ENCODE measurements at regions not wholly inside any gene's neighbourhood (a gene's known extent, or its start where the extent isn't known, plus 50 kb on each side); places are given as distances from the start of the nearest gene placed in this dataset.

- Histone ChIP-seq H3K9me3 (ENCODE audit: control insufficient read depth in 2 of 3, insufficient read depth in 1 of 3, low read length in 3 of 3) (no peaks in the 10 kb centered on the region), H3K4me1 (ENCODE audit: control insufficient read depth in 2 of 3, insufficient read depth in 2 of 3, low read depth in 1 of 3, low read length in 3 of 3) (no peaks in the 10 kb centered on the region), H3K9ac (ENCODE audit: low read length in 3 of 3) (no peak overlapping the region), H3K27me3 (ENCODE audit: control insufficient read depth, insufficient read depth, low read length) (no peaks in the 10 kb centered on the region), H3K27ac (ENCODE audit: low read depth in 2 of 2, low read length in 2 of 2) (no peak overlapping the region), H3K36me3 (ENCODE audit: control insufficient read depth in 2 of 3, insufficient read depth in 3 of 3, low read length in 3 of 3) (no peaks in the 10 kb centered on the region), H3K4me3 (ENCODE audit: low read length in 3 of 3) (no peak overlapping the region)
- FAIRE-seq (no peak), DNase-seq (peak in 2 of 5 donors; percentile 2 to 4)
- intact Hi-C loops (cut with DNase I) = no loop called here
- TF ChIP-seq CTCF (IDR thresholded peaks at IDR 0.05; ENCODE audit: borderline replicate concordance, extremely low read depth, insufficient read depth) = no peak
Measured at GRCh38 chr14:30482276-30482675, 76.7 kb upstream of the G2E3 start.

GRCh38 chr14:30484201-30484600 is 74.8 kb upstream of the G2E3 start:
- Histone ChIP-seq H3K36me3 (ENCODE audit: control insufficient read depth in 2 of 3, insufficient read depth in 3 of 3, low read length in 3 of 3) (no peaks in the 10 kb centered on the region), H3K9me3 (ENCODE audit: control insufficient read depth in 2 of 3, insufficient read depth in 1 of 3, low read length in 3 of 3) (peaks cover 0 to 4% (median 0%) of the 10 kb centered on the region in 3 donors), H3K27me3 (ENCODE audit: control insufficient read depth, insufficient read depth, low read length) (no peaks in the 10 kb centered on the region), H3K9ac (ENCODE audit: low read length in 3 of 3) (no peak overlapping the region), H3K4me3 (ENCODE audit: low read length in 3 of 3) (no peak overlapping the region), H3K4me1 (ENCODE audit: control insufficient read depth in 2 of 3, insufficient read depth in 2 of 3, low read depth in 1 of 3, low read length in 3 of 3) (no peaks in the 10 kb centered on the region), H3K27ac (ENCODE audit: low read depth in 2 of 2, low read length in 2 of 2) (no peak overlapping the region)
- TF ChIP-seq CTCF (IDR thresholded peaks at IDR 0.05; ENCODE audit: borderline replicate concordance, extremely low read depth, insufficient read depth) = no peak
- DNase-seq = no peak
- no peak for FAIRE-seq
- intact Hi-C loops (cut with DNase I) = no loop called here

- Histone ChIP-seq H3K4me1 (ENCODE audit: control insufficient read depth in 2 of 3, insufficient read depth in 2 of 3, low read depth in 1 of 3, low read length in 3 of 3) (no peaks in the 10 kb centered on the region), H3K27ac (ENCODE audit: low read depth in 2 of 2, low read length in 2 of 2) (no peak overlapping the region), H3K4me3 (ENCODE audit: low read length in 3 of 3) (no peak overlapping the region), H3K9me3 (ENCODE audit: control insufficient read depth in 2 of 3, insufficient read depth in 1 of 3, low read length in 3 of 3) (peaks cover 0 to 4% (median 0%) of the 10 kb centered on the region in 3 donors), H3K9ac (ENCODE audit: low read length in 3 of 3) (no peak overlapping the region), H3K36me3 (ENCODE audit: control insufficient read depth in 2 of 3, insufficient read depth in 3 of 3, low read length in 3 of 3) (no peaks in the 10 kb centered on the region), H3K27me3 (ENCODE audit: control insufficient read depth, insufficient read depth, low read length) (no peaks in the 10 kb centered on the region)
- no peak for FAIRE-seq
- DNase-seq = no peak
- TF ChIP-seq CTCF (IDR thresholded peaks at IDR 0.05; ENCODE audit: borderline replicate concordance, extremely low read depth, insufficient read depth) = no peak
- intact Hi-C loops (cut with DNase I) = no loop called here
Measured at GRCh38 chr14:30484976-30485375, 74.0 kb upstream of the G2E3 start.

DNA sequence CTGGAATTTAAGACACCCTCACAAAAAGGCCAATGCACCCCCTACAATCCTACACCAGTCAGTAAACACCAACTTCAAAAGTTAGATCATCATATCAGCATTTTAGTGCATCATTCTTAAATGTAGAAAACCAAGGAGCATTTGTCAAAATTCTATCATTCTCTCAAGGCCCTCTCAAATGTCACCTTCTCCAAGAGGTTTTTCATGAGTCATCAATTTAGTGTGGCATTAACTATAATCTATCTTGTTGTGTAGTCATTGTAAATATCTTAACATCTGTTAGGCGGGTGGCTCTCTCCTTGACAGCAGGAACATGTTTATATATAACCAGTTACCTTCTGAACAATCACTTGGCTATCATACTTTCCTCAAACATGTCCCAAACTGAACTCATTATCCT is 62.1 kb upstream of the G2E3 start:
- no peak overlapping the region for H3K9ac ChIP-seq (ENCODE audit: low read length in 3 of 3)
- H3K27ac ChIP-seq (ENCODE audit: low read depth in 2 of 2, low read length in 2 of 2) = no peak overlapping the region
- no peaks in the 10 kb centered on the region for H3K27me3 ChIP-seq (ENCODE audit: control insufficient read depth, insufficient read depth, low read length)
- no peak for TF ChIP-seq CTCF (IDR thresholded peaks at IDR 0.05; ENCODE audit: borderline replicate concordance, extremely low read depth, insufficient read depth)
- no peaks in the 10 kb centered on the region for H3K4me1 ChIP-seq (ENCODE audit: control insufficient read depth in 2 of 3, insufficient read depth in 2 of 3, low read depth in 1 of 3, low read length in 3 of 3)
- H3K4me3 ChIP-seq (ENCODE audit: low read length in 3 of 3) = no peak overlapping the region
- intact Hi-C loops (cut with DNase I) = no loop called here
- FAIRE-seq (no peak), DNase-seq (no peak)
- no peaks in the 10 kb centered on the region for H3K9me3 ChIP-seq (ENCODE audit: control insufficient read depth in 2 of 3, insufficient read depth in 1 of 3, low read length in 3 of 3)
- no peaks in the 10 kb centered on the region for H3K36me3 ChIP-seq (ENCODE audit: control insufficient read depth in 2 of 3, insufficient read depth in 3 of 3, low read length in 3 of 3)
